DND-41 (cell line): ENCODE measurements at regions not wholly inside any gene's neighbourhood (a gene's known extent, or its start where the extent isn't known, plus 50 kb on each side); places are given as distances from the start of the nearest gene placed in this dataset.

Experiments
- CTCF ChIP-seq: IDR thresholded peaks from 2 replicates; pipeline ENCODE4 v1.5.1; 2012; ENCODE audit warnings: borderline replicate concordance, low read length, moderate library complexity, mild to moderate bottlenecking; ENCODE audit not compliant: poor library complexity, severe bottlenecking; ENCODE audit errors: extremely low read depth
- EZH2 ChIP-seq: IDR thresholded peaks from 3 replicates; pipeline ENCODE4 v1.6.1; 2012; ENCODE audit warnings: borderline replicate concordance, low read depth, mild to moderate bottlenecking, moderate library complexity, low read length, inconsistent platforms; ENCODE audit not compliant: severe bottlenecking

GRCh38 chr12:20122274-20122673 is 246.1 kb upstream of the PDE3A start:
- TF ChIP-seq CTCF (peak; percentile 26), EZH2 (no peak)
